ENCODE measurements at regions not wholly inside any gene's neighbourhood (a gene's known extent, or its start where the extent isn't known, plus 50 kb on each side); places are given as distances from the start of the nearest gene placed in this dataset.

DNA sequence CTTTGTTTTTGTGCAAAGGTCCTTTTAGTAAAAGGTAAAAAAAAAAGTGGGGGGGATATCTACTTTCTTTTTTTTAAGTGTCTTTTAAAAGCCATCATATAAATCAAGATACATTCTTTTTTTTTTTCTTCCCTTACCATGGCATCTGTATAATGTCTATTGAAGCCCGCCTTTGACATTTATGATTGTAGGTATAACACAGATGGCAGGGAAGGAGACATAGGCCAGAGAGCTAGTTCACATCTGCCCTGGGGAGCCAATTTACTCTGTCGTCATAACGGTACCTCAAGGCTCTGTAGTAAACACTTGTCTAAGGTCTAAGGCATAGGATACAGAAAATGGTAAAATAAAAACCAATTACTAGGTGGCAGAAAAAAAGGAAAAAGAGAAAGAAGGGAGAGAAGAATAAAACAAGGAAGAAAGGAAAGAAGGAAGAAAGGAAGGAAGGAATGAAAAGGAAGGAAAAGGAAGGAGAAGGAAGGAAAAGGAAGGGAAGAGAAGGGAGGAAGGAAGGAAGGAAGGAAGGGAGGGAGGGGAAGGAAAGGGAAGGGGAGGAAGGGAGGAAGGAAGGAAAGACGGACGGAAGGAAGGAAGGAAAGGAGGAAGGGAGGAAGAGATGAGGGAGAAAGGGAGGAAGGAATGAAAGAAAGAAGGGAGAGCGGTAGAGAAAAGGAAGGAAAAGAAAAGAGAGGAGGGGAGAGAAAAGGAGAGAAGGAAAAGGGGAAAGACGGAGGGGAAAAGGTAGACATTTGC, 343.5 kb downstream of the RBM43 start:
- Mint-ChIP-seq H3K4me3 (no peak overlapping the region), H3K27ac (no peak overlapping the region), H3K27me3 (no peaks in the 10 kb centered on the region), H3K9me3 (no peaks in the 10 kb centered on the region), H3K36me3 (no peaks in the 10 kb centered on the region), H3K4me1 (no peaks in the 10 kb centered on the region)
- CTCF ChIA-PET: no interaction called here
- no peak for DNase-seq

DNA sequence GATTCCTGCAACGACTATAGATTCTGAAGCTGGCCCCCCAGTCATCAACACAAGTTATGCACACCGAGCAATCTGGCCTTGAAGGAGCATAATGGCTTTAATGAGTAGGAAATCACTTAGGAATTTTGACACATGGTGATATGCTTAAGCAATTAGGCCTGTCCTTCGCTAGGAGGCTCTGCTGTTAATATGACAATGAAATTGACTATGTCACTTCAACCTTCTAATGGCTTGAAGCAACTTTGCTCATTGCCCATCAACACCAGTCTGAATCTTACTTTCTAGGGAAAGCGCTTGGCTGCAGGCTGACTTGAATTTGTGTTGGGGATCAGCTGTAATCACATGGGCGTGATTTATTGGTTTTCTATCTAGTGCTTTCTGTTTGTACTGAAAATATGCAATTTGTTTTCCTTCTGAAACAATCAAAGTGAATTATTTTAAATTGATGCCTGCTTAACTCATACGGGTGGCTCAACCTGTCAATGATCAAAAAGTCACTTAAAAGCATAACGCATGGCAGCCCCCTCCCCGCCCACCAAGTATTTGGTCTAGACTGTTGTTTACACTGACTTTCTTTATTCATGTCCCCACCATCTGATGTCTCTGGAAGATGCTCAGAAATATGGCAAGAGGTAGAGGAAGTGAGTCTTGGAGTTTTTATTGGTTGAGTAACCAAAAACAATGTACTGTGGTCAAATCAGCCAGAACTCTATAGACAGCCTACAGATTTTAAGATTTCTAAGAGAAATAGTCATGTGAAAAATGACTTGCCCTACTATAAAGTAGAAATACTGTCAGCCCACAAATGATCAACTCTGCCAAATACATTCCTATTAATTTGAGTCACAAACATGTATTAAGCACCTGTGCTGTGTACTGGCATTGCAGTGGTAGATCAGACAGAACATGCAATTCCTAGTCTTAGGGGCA, 344.9 kb downstream of the RBM43 start:
- H3K27me3 Mint-ChIP-seq: no peaks in the 10 kb centered on the region

DNA sequence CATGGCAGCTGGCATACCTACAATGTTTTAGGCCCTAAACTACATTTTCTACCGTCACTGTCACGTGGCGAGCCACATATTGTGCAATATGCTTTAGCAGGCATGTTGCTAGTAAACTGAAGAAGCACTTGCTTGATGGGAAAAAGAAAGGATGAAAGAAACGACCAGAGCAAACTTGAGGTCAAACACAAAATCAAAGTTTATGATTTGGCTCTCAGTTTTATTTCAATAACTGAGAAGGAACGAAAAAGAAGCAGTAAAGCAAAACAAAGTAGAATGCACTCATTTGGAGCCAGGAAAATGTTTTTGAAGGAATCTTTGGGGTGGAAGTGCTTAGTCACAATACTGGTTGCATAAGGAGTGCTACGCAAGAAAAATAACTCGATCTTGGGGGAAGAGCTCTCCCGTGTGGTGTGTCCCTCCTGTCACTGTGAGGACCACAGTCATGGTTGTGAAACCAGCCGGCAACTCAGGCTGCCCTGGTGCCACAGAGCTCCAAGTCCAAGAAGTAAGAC, 349.8 kb downstream of the RBM43 start:
- no peak for DNase-seq
- CTCF ChIA-PET: no interaction called here
- H3K27ac Mint-ChIP-seq: no peak overlapping the region
- no peaks in the 10 kb centered on the region for H3K9me3 Mint-ChIP-seq
- no peaks in the 10 kb centered on the region for H3K27me3 Mint-ChIP-seq
- no peak overlapping the region for H3K4me3 Mint-ChIP-seq
- no peaks in the 10 kb centered on the region for H3K4me1 Mint-ChIP-seq
- no peaks in the 10 kb centered on the region for H3K36me3 Mint-ChIP-seq

More for the DNA sequence above, 344.9 kb downstream of the RBM43 start:
- no peak for DNase-seq
- H3K4me3 Mint-ChIP-seq: no peak overlapping the region
- no peak overlapping the region for H3K27ac Mint-ChIP-seq
- no peaks in the 10 kb centered on the region for H3K36me3 Mint-ChIP-seq
- H3K9me3 Mint-ChIP-seq: no peaks in the 10 kb centered on the region
- H3K4me1 Mint-ChIP-seq: no peaks in the 10 kb centered on the region
- CTCF ChIA-PET: no interaction called here

- Mint-ChIP-seq H3K4me3 (no peak overlapping the region), H3K27ac (no peak overlapping the region), H3K9me3 (no peaks in the 10 kb centered on the region), H3K36me3 (no peaks in the 10 kb centered on the region), H3K27me3 (no peaks in the 10 kb centered on the region), H3K4me1 (no peaks in the 10 kb centered on the region)
- CTCF ChIA-PET: no interaction called here
- DNase-seq: no peak
Measured at GRCh38 chr2:150909613-150910012, 352.1 kb downstream of the RBM43 start.

GRCh38 chr2:150909090-150909489, 352.6 kb downstream of the RBM43 start:
- DNase-seq: no peak
- H3K27ac Mint-ChIP-seq: no peak overlapping the region
- H3K4me1 Mint-ChIP-seq: no peaks in the 10 kb centered on the region
- no peaks in the 10 kb centered on the region for H3K9me3 Mint-ChIP-seq
- no peaks in the 10 kb centered on the region for H3K36me3 Mint-ChIP-seq
- CTCF ChIA-PET: no interaction called here
- no peak overlapping the region for H3K4me3 Mint-ChIP-seq
- H3K27me3 Mint-ChIP-seq: no peaks in the 10 kb centered on the region

GRCh38 chr2:150907466-150907865, 354.2 kb downstream of the RBM43 start:
- H3K27ac Mint-ChIP-seq: no peak overlapping the region
- no peaks in the 10 kb centered on the region for H3K27me3 Mint-ChIP-seq
- H3K9me3 Mint-ChIP-seq: no peaks in the 10 kb centered on the region
- no peak for DNase-seq
- no peaks in the 10 kb centered on the region for H3K36me3 Mint-ChIP-seq
- H3K4me3 Mint-ChIP-seq: no peak overlapping the region
- no peaks in the 10 kb centered on the region for H3K4me1 Mint-ChIP-seq
- CTCF ChIA-PET: no interaction called here

DNA sequence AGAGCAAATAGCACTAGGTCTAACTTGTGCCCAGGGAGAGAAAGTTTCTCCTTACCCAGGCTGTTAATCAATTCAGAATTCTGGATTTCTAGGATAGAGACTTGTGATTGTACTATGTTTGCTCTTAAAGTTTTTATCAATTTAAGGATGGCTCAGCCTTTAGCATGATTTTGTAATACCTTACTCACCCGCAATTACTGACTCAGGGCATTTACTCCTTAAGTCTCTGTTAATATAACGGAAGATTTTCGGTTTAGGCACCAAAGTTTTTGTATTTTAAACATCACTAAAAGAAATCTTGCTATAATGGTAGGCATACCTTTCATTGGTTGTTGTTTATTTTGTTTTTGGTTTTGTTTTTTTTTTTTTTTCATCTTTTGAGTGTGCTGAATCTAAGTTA, 358.2 kb downstream of the RBM43 start:
- H3K36me3 Mint-ChIP-seq: no peaks in the 10 kb centered on the region
- no peak overlapping the region for H3K4me3 Mint-ChIP-seq
- no peak overlapping the region for H3K27ac Mint-ChIP-seq
- no peaks in the 10 kb centered on the region for H3K27me3 Mint-ChIP-seq
- H3K4me1 Mint-ChIP-seq: no peaks in the 10 kb centered on the region
- H3K9me3 Mint-ChIP-seq: peaks cover 3% of the 10 kb centered on the region
- CTCF ChIA-PET: no interaction called here
- no peak for DNase-seq

- no peak overlapping the region for H3K4me3 Mint-ChIP-seq
- peaks cover 3% of the 10 kb centered on the region for H3K9me3 Mint-ChIP-seq
- H3K27ac Mint-ChIP-seq: no peak overlapping the region
- DNase-seq: no peak
- H3K4me1 Mint-ChIP-seq: no peaks in the 10 kb centered on the region
- CTCF ChIA-PET: no interaction called here
- no peaks in the 10 kb centered on the region for H3K27me3 Mint-ChIP-seq
- no peaks in the 10 kb centered on the region for H3K36me3 Mint-ChIP-seq
Measured at GRCh38 chr2:150903055-150903454, 358.6 kb downstream of the RBM43 start.

GRCh38 chr2:150900913-150901312, 360.8 kb downstream of the RBM43 start:
- Mint-ChIP-seq H3K36me3 (no peaks in the 10 kb centered on the region), H3K27me3 (no peaks in the 10 kb centered on the region), H3K9me3 (peaks cover 3% of the 10 kb centered on the region), H3K27ac (no peak overlapping the region), H3K4me1 (no peaks in the 10 kb centered on the region), H3K4me3 (no peak overlapping the region)
- DNase-seq: no peak
- CTCF ChIA-PET: no interaction called here

GRCh38 chr2:150895968-150896367, 365.7 kb downstream of the RBM43 start:
- CTCF ChIA-PET: no interaction called here

DNA sequence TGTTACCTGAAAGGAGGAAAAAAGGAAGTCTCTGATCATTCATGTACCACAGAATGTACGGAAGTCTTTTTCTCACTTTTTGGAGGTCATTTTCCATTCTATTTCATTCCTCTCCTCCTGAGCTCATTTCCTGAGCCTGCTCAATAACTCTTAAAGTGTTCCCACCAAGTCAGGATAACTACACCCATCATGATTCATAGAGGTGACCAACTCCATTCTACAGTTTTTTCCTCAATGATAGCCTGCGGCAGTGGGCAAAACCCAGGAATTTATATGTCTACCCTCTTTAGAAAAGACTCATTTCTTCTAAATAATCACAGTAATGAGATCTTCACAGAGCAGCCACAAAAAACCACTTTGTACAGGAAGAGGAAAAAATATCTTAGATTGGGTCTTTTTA, 372.5 kb downstream of the RBM43 start:
- H3K27me3 Mint-ChIP-seq: no peaks in the 10 kb centered on the region
- no peak overlapping the region for H3K27ac Mint-ChIP-seq
- CTCF ChIA-PET: no interaction called here
- no peaks in the 10 kb centered on the region for H3K4me1 Mint-ChIP-seq
- no peaks in the 10 kb centered on the region for H3K36me3 Mint-ChIP-seq
- no peak overlapping the region for H3K4me3 Mint-ChIP-seq
- DNase-seq: no peak
- H3K9me3 Mint-ChIP-seq: no peaks in the 10 kb centered on the region

More at GRCh38 chr2:150895968-150896367, 365.7 kb downstream of the RBM43 start:
- DNase-seq: no peak
- Mint-ChIP-seq H3K27me3 (no peaks in the 10 kb centered on the region), H3K36me3 (no peaks in the 10 kb centered on the region), H3K4me3 (no peak overlapping the region), H3K4me1 (no peaks in the 10 kb centered on the region), H3K27ac (no peak overlapping the region), H3K9me3 (no peaks in the 10 kb centered on the region)

DNA sequence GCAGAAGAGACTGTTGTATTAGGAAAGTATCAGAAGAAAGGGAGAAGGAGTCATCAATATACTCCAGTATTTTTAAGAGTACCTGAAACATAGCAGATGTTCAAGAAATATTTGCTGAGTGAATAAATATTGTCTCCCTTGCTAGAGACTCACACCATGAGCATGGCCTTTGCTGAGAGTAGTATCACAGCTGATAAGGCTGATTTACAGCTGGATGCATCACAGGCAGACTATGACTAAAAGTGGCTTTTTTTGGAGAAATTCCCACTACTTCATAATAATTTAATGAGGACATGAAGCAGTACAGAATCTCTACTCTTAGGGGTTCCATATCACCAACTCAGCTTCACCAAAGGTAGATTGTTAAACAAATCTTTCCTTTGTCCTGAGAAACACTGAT, 373.3 kb downstream of the RBM43 start:
- DNase-seq: no peak
- no peaks in the 10 kb centered on the region for H3K36me3 Mint-ChIP-seq
- no peaks in the 10 kb centered on the region for H3K4me1 Mint-ChIP-seq
- H3K9me3 Mint-ChIP-seq: no peaks in the 10 kb centered on the region
- CTCF ChIA-PET: no interaction called here
- no peaks in the 10 kb centered on the region for H3K27me3 Mint-ChIP-seq
- H3K27ac Mint-ChIP-seq: no peak overlapping the region
- no peak overlapping the region for H3K4me3 Mint-ChIP-seq

DNA sequence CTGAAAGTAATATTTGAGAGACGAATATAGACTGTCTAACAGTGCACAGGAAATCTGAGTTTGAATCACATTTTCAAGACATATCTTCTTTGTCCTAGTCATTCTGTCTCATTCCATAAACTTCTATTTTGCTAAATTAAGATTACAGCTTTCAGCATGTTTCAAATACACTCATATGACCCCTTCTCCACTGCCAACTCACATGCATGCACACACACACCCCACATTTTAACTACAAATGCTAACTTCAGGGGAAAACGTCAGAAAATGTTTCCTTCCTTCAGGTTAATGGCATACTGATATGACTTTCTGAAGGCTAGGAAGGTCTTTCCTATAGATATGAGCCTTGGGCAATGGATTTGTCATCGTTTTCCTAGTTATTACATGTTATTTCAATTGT, 373.7 kb downstream of the RBM43 start:
- Mint-ChIP-seq H3K36me3 (no peaks in the 10 kb centered on the region), H3K4me3 (no peak overlapping the region), H3K9me3 (no peaks in the 10 kb centered on the region), H3K27me3 (no peaks in the 10 kb centered on the region), H3K4me1 (no peaks in the 10 kb centered on the region), H3K27ac (no peak overlapping the region)
- CTCF ChIA-PET: no interaction called here
- no peak for DNase-seq

DNA sequence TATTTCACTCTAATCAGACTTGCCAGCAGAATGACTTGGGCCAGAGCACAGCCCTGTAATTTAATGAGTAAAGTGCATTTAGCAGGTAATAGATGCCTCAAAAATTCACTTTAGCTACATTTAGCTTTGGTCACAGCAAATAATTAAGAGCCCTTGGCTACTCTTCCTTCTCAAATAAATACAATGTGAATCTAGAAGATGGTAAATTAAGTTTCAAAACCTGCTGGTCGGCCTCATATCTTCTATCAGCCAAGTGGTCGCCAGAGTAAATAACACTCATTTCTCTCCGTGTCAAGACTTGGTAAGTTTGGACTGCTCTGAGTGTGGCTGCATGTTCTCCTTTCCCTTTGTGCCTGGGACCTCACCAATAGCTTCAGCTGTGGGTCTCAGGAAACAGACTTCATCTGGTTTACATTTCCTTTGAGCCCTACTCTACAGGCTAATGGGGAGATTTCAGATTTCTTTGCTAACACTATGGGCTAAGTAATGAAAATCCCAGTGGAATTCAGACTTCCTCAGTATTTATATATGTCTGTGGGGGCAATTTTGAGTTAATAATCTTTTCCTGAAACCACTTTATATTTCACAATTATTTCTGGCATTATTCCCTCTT, 375.8 kb downstream of the RBM43 start:
- Mint-ChIP-seq H3K9me3 (no peaks in the 10 kb centered on the region), H3K4me1 (no peaks in the 10 kb centered on the region), H3K27ac (no peak overlapping the region), H3K36me3 (no peaks in the 10 kb centered on the region), H3K4me3 (no peak overlapping the region), H3K27me3 (no peaks in the 10 kb centered on the region)
- DNase-seq: no peak
- CTCF ChIA-PET: interaction anchor here (0.6 kb wide), 1 partner anchor 340 kb away, joined by 3 read pairs; no protein-coding TSS in a partner anchor
